PC-3 (cell line): ENCODE measurements at regions not wholly inside any gene's neighbourhood (a gene's known extent, or its start where the extent isn't known, plus 50 kb on each side); places are given as distances from the start of the nearest gene placed in this dataset.
"Not testable (repeated sequence)": the region's sequence is repeated elsewhere in the genome, so short reads cannot be mapped to it uniquely, and the experiment has no call there.

Experiments used
- ATAC-seq: fragments of 200-7000 bp; cut with Tn5 transposase; 2 replicates; pipeline ENCODE4 v1.9.1; 2020; ENCODE audit warnings: mild to moderate bottlenecking, moderate library complexity
- BruUV-seq: library from RNA; stranded (reverse); fragments of 400-500 nt; replicated peaks from 2 replicates; lab custom pipeline; 2021; lab: Mats Ljungman, UMichigan
- CTCF ChIA-PET: fragments of 300-600 bp; sonication (Branson Sonifier 250); formaldehyde crosslinking; loops from one replicate; lab custom pipeline; 2022; ENCODE audit warnings: antibody characterized with exemption; lab: Charles Lee
- POLR2A ChIA-PET: fragments of 300-600 bp; sonication (Branson Sonifier 250); formaldehyde crosslinking; loops from one replicate; lab custom pipeline; 2022; ENCODE audit warnings: antibody characterized with exemption; ENCODE audit not compliant: unreplicated experiment; lab: Charles Lee
- DNase-seq: peaks from one replicate; pipeline ENCODE4 v3.0.0-alpha.2; 2015
- H2AFZ ChIP-seq: fragments of 300-600 bp; sonication (generic); 2 replicates; pipeline ENCODE4 v1.6.0; 2016; ENCODE audit warnings: antibody characterized with exemption, low read length
- H3F3A ChIP-seq: fragments of 300-600 bp; sonication (generic); one replicate; pipeline ENCODE4 v1.6.0; 2017; ENCODE audit warnings: antibody characterized with exemption, low read length, control low read depth, mild to moderate bottlenecking; ENCODE audit not compliant: unreplicated experiment
- H3K27ac ChIP-seq: fragments of 300-600 bp; sonication (generic); 2 replicates; pipeline ENCODE4 v1.5.1; 2016; ENCODE audit warnings: mild to moderate bottlenecking, low read length
- H3K27me3 ChIP-seq: fragments of 300-600 bp; sonication (generic); 2 replicates; pipeline ENCODE4 v1.6.1; 2016; ENCODE audit warnings: low read length, mixed read lengths
- H3K36me3 ChIP-seq: fragments of 300-600 bp; sonication (generic); 2 replicates; pipeline ENCODE4 v1.6.1; 2016; ENCODE audit warnings: low read depth, mixed run types, low read length, mixed read lengths
- H3K4me1 ChIP-seq: fragments of 300-600 bp; sonication (generic); 2 replicates; pipeline ENCODE4 v1.5.1; 2016; ENCODE audit warnings: low read length; ENCODE audit not compliant: insufficient read depth
- H3K4me2 ChIP-seq: fragments of 300-600 bp; sonication (generic); 2 replicates; pipeline ENCODE4 v1.6.0; 2016; ENCODE audit warnings: low read length
- H3K4me3 ChIP-seq: fragments of 300-600 bp; sonication (generic); 2 replicates; pipeline ENCODE4 v1.5.1; 2016; ENCODE audit warnings: mild to moderate bottlenecking, low read length, mixed read lengths
- H3K79me2 ChIP-seq: fragments of 300-600 bp; sonication (generic); 2 replicates; pipeline ENCODE4 v1.6.1; 2017; ENCODE audit warnings: low read length, mixed read lengths
- H3K9ac ChIP-seq: fragments of 300-600 bp; sonication (generic); 2 replicates; pipeline ENCODE4 v1.6.0; 2016; ENCODE audit warnings: mild to moderate bottlenecking, low read length
- H3K9me2 ChIP-seq: fragments of 300-600 bp; sonication (generic); replicated peaks from 2 replicates; pipeline ENCODE4 v1.6.1; 2016; ENCODE audit warnings: mixed run types, low read length, mixed read lengths
- H3K9me3 ChIP-seq: fragments of 300-600 bp; sonication (generic); 2 replicates; pipeline ENCODE4 v1.6.1; 2016; ENCODE audit warnings: low read length, mixed read lengths
- H4K20me1 ChIP-seq: fragments of 300-600 bp; sonication (generic); 2 replicates; pipeline ENCODE4 v1.6.1; 2016; ENCODE audit warnings: low read length, mixed read lengths
- CTCF ChIP-seq: fragments of 300-600 bp; sonication (generic); conservative IDR thresholded peaks from 2 replicates; pipeline ENCODE4 v1.5.1; 2017; ENCODE audit warnings: antibody characterized with exemption, low read depth, mild to moderate bottlenecking, low read length
- EZH2 ChIP-seq: fragments of 300-600 bp; sonication (generic); IDR thresholded peaks from one replicate; pipeline ENCODE4 v1.6.1; 2017; ENCODE audit warnings: antibody characterized with exemption, mild to moderate bottlenecking, low read length; ENCODE audit not compliant: unreplicated experiment
- EZH2phosphoT487 ChIP-seq: fragments of 300-600 bp; sonication (generic); IDR thresholded peaks from 2 replicates; pipeline ENCODE4 v1.6.1; 2018; ENCODE audit warnings: mild to moderate bottlenecking, antibody characterized with exemption, low read length, borderline replicate concordance
- intact Hi-C: fragments of 100-400 bp; cut with micrococcal nuclease; formaldehyde crosslinking; loops from 2 replicates; pipeline ENCODE4 v1.9.0; 2023

GRCh38 chr3:148513096-148513543 is 184.6 kb upstream of the AGTR1 start:
- ATAC-seq (no peak), DNase-seq (no peak)
- Histone ChIP-seq H3K9me3 (0 out of 2 replicates have a peak, but pooled peaks cover 3% of the 10 kb centered on the region), H2AFZ (no peak overlapping the region), H3F3A (no peaks in the 10 kb centered on the region), H3K36me3 (no peaks in the 10 kb centered on the region), H4K20me1 (no peaks in the 10 kb centered on the region), H3K4me3 (no peak overlapping the region), H3K4me1 (no peaks in the 10 kb centered on the region), H3K9me2 (no peaks in the 10 kb centered on the region), H3K79me2 (no peaks in the 10 kb centered on the region), H3K9ac (no peak overlapping the region), H3K4me2 (no peak overlapping the region), H3K27ac (no peak overlapping the region), H3K27me3 (no peaks in the 10 kb centered on the region)
- intact Hi-C loops = no loop called here
- TF ChIP-seq CTCF (no peak), EZH2phosphoT487 (no peak), EZH2 (no peak)
- no TSS peak for BruUV-seq
- ChIA-PET CTCF (no interaction called here), POLR2A (no interaction called here)

GRCh38 chr3:148518520-148518919 is 179.2 kb upstream of the AGTR1 start:
- H3K27ac ChIP-seq = no peak overlapping the region
- no peak overlapping the region for H2AFZ ChIP-seq
- TF ChIP-seq EZH2 = no peak
- no peak for TF ChIP-seq EZH2phosphoT487
- TF ChIP-seq CTCF = no peak
- no peaks in the 10 kb centered on the region for H3K36me3 ChIP-seq
- H3K9me3 ChIP-seq = 0 out of 2 replicates have a peak, but pooled peaks cover 3% of the 10 kb centered on the region
- ChIA-PET POLR2A (no interaction called here), CTCF (no interaction called here)
- no peak overlapping the region for H3K4me3 ChIP-seq
- no peaks in the 10 kb centered on the region for H3F3A ChIP-seq
- intact Hi-C loops = no loop called here
- H3K9ac ChIP-seq = no peak overlapping the region
- ATAC-seq = no peak
- no peaks in the 10 kb centered on the region for H3K9me2 ChIP-seq
- no peaks in the 10 kb centered on the region for H3K79me2 ChIP-seq
- BruUV-seq = no TSS peak
- no peaks in the 10 kb centered on the region for H3K4me1 ChIP-seq
- H4K20me1 ChIP-seq = no peaks in the 10 kb centered on the region
- H3K27me3 ChIP-seq = no peaks in the 10 kb centered on the region
- DNase-seq = no peak
- H3K4me2 ChIP-seq = no peak overlapping the region

- H3F3A ChIP-seq, H3K9me3 ChIP-seq, H3K9ac ChIP-seq, H3K27ac ChIP-seq, DNase-seq, H4K20me1 ChIP-seq, intact Hi-C loops, H3K79me2 ChIP-seq, BruUV-seq, H3K4me1 ChIP-seq, ATAC-seq, H3K4me2 ChIP-seq, H3K27me3 ChIP-seq, H3K4me3 ChIP-seq, POLR2A ChIA-PET, H3K36me3 ChIP-seq, CTCF ChIA-PET, H2AFZ ChIP-seq, H3K9me2 ChIP-seq: not testable (repeated sequence)
Measured at GRCh38 chr3:148525621-148526020, 172.1 kb upstream of the AGTR1 start.
